Sigmoid colon (tissue), 4 donors: ENCODE measurements at regions not wholly inside any gene's neighbourhood (a gene's known extent, or its start where the extent isn't known, plus 50 kb on each side); places are given as distances from the start of the nearest gene placed in this dataset.

ENCODE experiments used
- POLR2A ChIP-seq, 2 donors: fragments of 450-650 bp; IDR thresholded peaks; one replicate each; pipeline ENCODE4 v1.6.1; 2016; ENCODE audit warnings: antibody characterized with exemption in 2 of 2, mild to moderate bottlenecking in 2 of 2, moderate library complexity in 2 of 2
- POLR2AphosphoS5 ChIP-seq, 4 donors: sonication (generic); formaldehyde crosslinking; IDR thresholded peaks; one replicate each; pipeline ENCODE4 v1.6.1; 2017; ENCODE audit warnings: antibody characterized with exemption in 4 of 4
- TF ChIP-seq, protein P1 (sequence below), 4 experiments: fragments of 450-650 bp in 3 of 4; fragments of 200-600 bp in 1 of 4; IDR thresholded peaks; one replicate each; pipeline ENCODE4 v1.5.1; 2016 to 2019; ENCODE audit warnings: antibody characterized with exemption in 4 of 4, mild to moderate bottlenecking in 3 of 4, moderate library complexity in 2 of 4

DNA sequence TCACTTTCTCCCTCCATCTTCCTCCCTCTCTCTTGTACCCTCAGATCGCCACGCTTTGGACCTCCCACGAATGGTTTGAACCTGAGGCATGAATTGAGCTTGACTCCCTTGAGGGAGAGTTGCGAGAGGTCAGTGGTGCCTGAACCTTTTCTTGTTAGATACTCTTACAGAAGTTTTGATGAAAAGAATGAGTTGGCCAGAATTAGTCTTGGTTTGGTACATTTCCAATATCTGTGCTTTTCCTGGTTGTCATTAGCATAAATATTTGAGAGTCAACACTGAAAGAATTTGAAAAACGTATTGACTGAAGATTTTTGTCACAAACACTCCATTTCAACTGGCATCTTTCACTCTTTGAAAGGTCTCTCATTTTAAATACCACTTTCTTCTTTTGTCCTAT is 510.6 kb upstream of the DIPK2B start:
- TF ChIP-seq, protein P1, sequence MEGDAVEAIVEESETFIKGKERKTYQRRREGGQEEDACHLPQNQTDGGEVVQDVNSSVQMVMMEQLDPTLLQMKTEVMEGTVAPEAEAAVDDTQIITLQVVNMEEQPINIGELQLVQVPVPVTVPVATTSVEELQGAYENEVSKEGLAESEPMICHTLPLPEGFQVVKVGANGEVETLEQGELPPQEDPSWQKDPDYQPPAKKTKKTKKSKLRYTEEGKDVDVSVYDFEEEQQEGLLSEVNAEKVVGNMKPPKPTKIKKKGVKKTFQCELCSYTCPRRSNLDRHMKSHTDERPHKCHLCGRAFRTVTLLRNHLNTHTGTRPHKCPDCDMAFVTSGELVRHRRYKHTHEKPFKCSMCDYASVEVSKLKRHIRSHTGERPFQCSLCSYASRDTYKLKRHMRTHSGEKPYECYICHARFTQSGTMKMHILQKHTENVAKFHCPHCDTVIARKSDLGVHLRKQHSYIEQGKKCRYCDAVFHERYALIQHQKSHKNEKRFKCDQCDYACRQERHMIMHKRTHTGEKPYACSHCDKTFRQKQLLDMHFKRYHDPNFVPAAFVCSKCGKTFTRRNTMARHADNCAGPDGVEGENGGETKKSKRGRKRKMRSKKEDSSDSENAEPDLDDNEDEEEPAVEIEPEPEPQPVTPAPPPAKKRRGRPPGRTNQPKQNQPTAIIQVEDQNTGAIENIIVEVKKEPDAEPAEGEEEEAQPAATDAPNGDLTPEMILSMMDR (IDR thresholded peaks at IDR 0.05), result no peak
- TF ChIP-seq POLR2AphosphoS5 (IDR thresholded peaks at IDR 0.05), result no peak
- TF ChIP-seq POLR2A (IDR thresholded peaks at IDR 0.05), result no peak
